ENCODE measurements at regions not wholly inside any gene's neighbourhood (a gene's known extent, or its start where the extent isn't known, plus 50 kb on each side); places are given as distances from the start of the nearest gene placed in this dataset.

DNA sequence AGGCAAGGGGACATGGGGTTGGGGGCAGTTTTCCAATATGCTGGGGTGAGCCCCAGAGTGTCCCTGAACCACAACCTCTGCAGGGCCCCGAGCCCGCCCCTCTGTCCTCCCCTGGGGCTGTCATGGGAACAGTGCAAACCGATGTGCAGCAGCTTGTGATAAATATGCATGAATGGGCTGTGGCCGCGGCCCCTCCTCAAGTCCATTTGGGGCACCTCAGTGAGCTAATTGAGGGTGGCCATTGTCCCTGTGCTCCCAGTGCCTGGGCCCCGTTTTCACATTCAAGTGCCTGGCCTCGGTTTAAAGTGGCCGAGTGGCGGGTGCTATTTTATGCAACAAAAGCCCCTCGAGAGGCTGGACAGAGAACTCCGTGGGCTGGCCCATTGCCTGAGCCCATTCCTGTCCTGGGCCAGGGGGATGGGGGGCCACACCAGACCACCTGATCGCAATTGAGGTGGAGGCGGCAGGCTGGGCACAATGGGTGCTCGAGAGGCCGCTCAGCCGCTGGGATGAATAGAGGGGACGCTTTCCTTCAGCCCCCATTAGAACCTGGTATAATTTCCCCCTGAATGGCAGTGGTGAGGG lies 193.7 kb downstream of the FOXD2 start:
- TF ChIP-seq, protein P1, sequence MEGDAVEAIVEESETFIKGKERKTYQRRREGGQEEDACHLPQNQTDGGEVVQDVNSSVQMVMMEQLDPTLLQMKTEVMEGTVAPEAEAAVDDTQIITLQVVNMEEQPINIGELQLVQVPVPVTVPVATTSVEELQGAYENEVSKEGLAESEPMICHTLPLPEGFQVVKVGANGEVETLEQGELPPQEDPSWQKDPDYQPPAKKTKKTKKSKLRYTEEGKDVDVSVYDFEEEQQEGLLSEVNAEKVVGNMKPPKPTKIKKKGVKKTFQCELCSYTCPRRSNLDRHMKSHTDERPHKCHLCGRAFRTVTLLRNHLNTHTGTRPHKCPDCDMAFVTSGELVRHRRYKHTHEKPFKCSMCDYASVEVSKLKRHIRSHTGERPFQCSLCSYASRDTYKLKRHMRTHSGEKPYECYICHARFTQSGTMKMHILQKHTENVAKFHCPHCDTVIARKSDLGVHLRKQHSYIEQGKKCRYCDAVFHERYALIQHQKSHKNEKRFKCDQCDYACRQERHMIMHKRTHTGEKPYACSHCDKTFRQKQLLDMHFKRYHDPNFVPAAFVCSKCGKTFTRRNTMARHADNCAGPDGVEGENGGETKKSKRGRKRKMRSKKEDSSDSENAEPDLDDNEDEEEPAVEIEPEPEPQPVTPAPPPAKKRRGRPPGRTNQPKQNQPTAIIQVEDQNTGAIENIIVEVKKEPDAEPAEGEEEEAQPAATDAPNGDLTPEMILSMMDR (IDR thresholded peaks at IDR 0.05) = no peak
- TF ChIP-seq EP300 (IDR thresholded peaks at IDR 0.05) = no peak
- no peak for TF ChIP-seq POLR2AphosphoS5 (IDR thresholded peaks at IDR 0.05)
- no peak for TF ChIP-seq POLR2A (IDR thresholded peaks at IDR 0.05)

All from gastroesophageal sphincter (tissue), 3 donors.